K562 (cell line): ENCODE measurements at regions not wholly inside any gene's neighbourhood (a gene's known extent, or its start where the extent isn't known, plus 50 kb on each side); places are given as distances from the start of the nearest gene placed in this dataset.

ENCODE experiments used
- ATAC-seq: fragments of 200-7000 bp; cut with Tn5 transposase; 3 replicates; pipeline ENCODE4 v1.9.1; 2020; ENCODE audit warnings: moderate library complexity
- BruUV-seq: library from RNA; stranded (reverse); fragments of 400-500 nt; replicated peaks from 2 replicates; lab custom pipeline; 2021; lab: Mats Ljungman, UMichigan
- CTCF ChIA-PET: fragments of 300-600 bp; formaldehyde crosslinking; extraction: SDS; loops from one replicate; lab custom pipeline; 2021; ENCODE audit warnings: low intra/inter-chr PET ratio; lab: Yijun Ruan, JAX
- POLR2A ChIA-PET: fragments of 300-600, 350-650 bp; sonication (Branson Sonifier 250); formaldehyde crosslinking; extraction: SDS; loops from one replicate; lab custom pipeline; 2021; ENCODE audit warnings: antibody characterized with exemption, inconsistent platforms; lab: Yijun Ruan, JAX
- DNase-seq, 4 experiments: peaks; one replicate each; pipeline versions ENCODE4 v3.0.0 to v3.0.0-alpha.2; 2011 to 2018; ENCODE audit warnings: low spot score in 3 of 4, mixed read lengths in 3 of 4; ENCODE audit errors: extremely low read depth in 1 of 4
- FAIRE-seq: peaks from 2 replicates; lab custom pipeline; 2011; peaks lifted over from hg19 to GRCh38; lab: Jason Lieb, UNC
- H2AFZ ChIP-seq: 2 replicates; pipeline ENCODE4 v1.6.0; 2011; ENCODE audit warnings: low read depth, low read length, control low read depth, inconsistent platforms
- H3K27ac ChIP-seq: fragments of 200-600 bp; 3 replicates; pipeline ENCODE4 v1.8.0; 2011; ENCODE audit warnings: low read depth, mild to moderate bottlenecking, control low read depth, inconsistent platforms, low read length, moderate library complexity, mixed read lengths; ENCODE audit errors: extremely low read depth
- H3K27me3 ChIP-seq, 2 experiments: fragments of 300-600 bp in 1 of 2; 2 replicates in 1 of 2; 3 replicates in 1 of 2; pipeline versions ENCODE4 v1.6.0 to v1.8.0; 2011; ENCODE audit warnings: inconsistent platforms in 2 of 2, low read length in 2 of 2, mild to moderate bottlenecking in 1 of 2, mixed read lengths in 1 of 2, moderate library complexity in 1 of 2; ENCODE audit not compliant: control insufficient read depth in 2 of 2, insufficient read depth in 2 of 2
- H3K36me3 ChIP-seq: fragments of 300-600 bp; 3 replicates; pipeline ENCODE4 v1.8.0; 2011; ENCODE audit warnings: mild to moderate bottlenecking, low read length, inconsistent platforms; ENCODE audit not compliant: control insufficient read depth, insufficient read depth
- H3K4me1 ChIP-seq, 2 experiments: fragments of 200-600 bp in 1 of 2; replicated peaks in 1 of 2; 2 replicates in 1 of 2; 3 replicates in 1 of 2; pipeline versions ENCODE4 v1.5.1 to v1.8.0; 2011; ENCODE audit warnings: inconsistent platforms in 2 of 2, low read length in 2 of 2, mild to moderate bottlenecking in 1 of 2, mixed read lengths in 1 of 2, moderate library complexity in 1 of 2; ENCODE audit not compliant: control insufficient read depth in 2 of 2, insufficient read depth in 2 of 2
- H3K4me2 ChIP-seq: 2 replicates; pipeline ENCODE4 v1.6.1; 2011; ENCODE audit warnings: low read length, control low read depth, inconsistent platforms, mixed read lengths; ENCODE audit not compliant: insufficient read depth
- H3K4me3 ChIP-seq: fragments of 200-600 bp; sonication (generic), shearing (Covaris generic); 2 replicates; pipeline ENCODE4 v1.5.1; 2016; ENCODE audit warnings: control low read depth, inconsistent platforms
- H3K79me2 ChIP-seq: fragments of 200-600 bp; 3 replicates; pipeline ENCODE4 v1.8.0; 2011; ENCODE audit warnings: low read length, inconsistent platforms; ENCODE audit not compliant: control insufficient read depth, insufficient read depth
- H3K9ac ChIP-seq, 2 experiments: 2 replicates each; pipeline versions ENCODE4 v1.6.0 to v1.6.1; 2011; ENCODE audit warnings: low read depth in 2 of 2, low read length in 2 of 2, control low read depth in 1 of 2, inconsistent platforms in 1 of 2, mild to moderate bottlenecking in 1 of 2, mixed read lengths in 1 of 2; ENCODE audit not compliant: insufficient read depth in 1 of 2
- H3K9me1 ChIP-seq: one replicate; pipeline ENCODE4 v1.6.0; 2011; ENCODE audit warnings: inconsistent platforms, mild to moderate bottlenecking, low read length, moderate library complexity; ENCODE audit not compliant: control insufficient read depth, insufficient read depth
- H3K9me3 ChIP-seq: replicated peaks from 2 replicates; pipeline ENCODE4 v1.5.1; 2011; ENCODE audit warnings: low read depth, low read length, inconsistent platforms; ENCODE audit not compliant: control insufficient read depth, insufficient read depth
- H4K20me1 ChIP-seq: replicated peaks from 2 replicates; pipeline ENCODE4 v1.6.1; 2011; ENCODE audit warnings: low read length, inconsistent platforms, mixed read lengths; ENCODE audit not compliant: control insufficient read depth, insufficient read depth
- BRCA1 ChIP-seq, 2 experiments: fragments of 450-650 bp in 1 of 2; sonication (generic) in 1 of 2; formaldehyde crosslinking in 1 of 2; IDR thresholded peaks; 2 replicates each; pipeline versions ENCODE4 v1.5.0 to v1.6.1; 2017 to 2020; ENCODE audit warnings: mild to moderate bottlenecking in 1 of 2, missing genetic modification reagents in 1 of 2
- CBX8 ChIP-seq: fragments of 200-600 bp; sonication (generic); IDR thresholded peaks from 2 replicates; pipeline ENCODE4 v1.6.1; 2012; ENCODE audit warnings: borderline replicate concordance, mixed run types, low read depth, mild to moderate bottlenecking, moderate library complexity, mixed read lengths, low read length, control low read depth, inconsistent platforms; ENCODE audit not compliant: poor library complexity, severe bottlenecking; ENCODE audit errors: extremely low read depth
- CGGBP1 ChIP-seq: fragments of 250-450 bp; sonication (Bioruptor Pico); IDR thresholded peaks from 2 replicates; pipeline ENCODE4 v1.9.0; 2021; ENCODE audit warnings: mild to moderate bottlenecking
- CTBP1 ChIP-seq: fragments of 450-650 bp; IDR thresholded peaks from 2 replicates; pipeline ENCODE4 v1.6.1; 2016; ENCODE audit warnings: borderline replicate concordance
- DMBX1 ChIP-seq: fragments of 250-450 bp; sonication (Bioruptor Pico); IDR thresholded peaks from 2 replicates; pipeline ENCODE4 v1.8.0; 2022; ENCODE audit warnings: inconsistent platforms, mild to moderate bottlenecking, moderate library complexity, borderline replicate concordance
- ESRRB ChIP-seq: fragments of 250-450 bp; sonication (Bioruptor Pico); IDR thresholded peaks from 2 replicates; pipeline ENCODE4 v1.5.0; 2020; ENCODE audit warnings: mild to moderate bottlenecking, moderate library complexity, borderline replicate concordance
- FOXK2 ChIP-seq, 2 experiments: fragments of 450-650 bp; IDR thresholded peaks in 1 of 2; conservative IDR thresholded peaks in 1 of 2; 2 replicates each; pipeline ENCODE4 v1.6.1; 2016; ENCODE audit warnings: low read depth in 2 of 2, mild to moderate bottlenecking in 1 of 2
- HNRNPLL ChIP-seq: fragments of 200-400 bp; formaldehyde crosslinking; IDR thresholded peaks from 2 replicates; pipeline ENCODE4 v1.6.1; 2017; ENCODE audit warnings: low read length, low read depth, mild to moderate bottlenecking; ENCODE audit not compliant: poor library complexity, severe bottlenecking
- STAG1 ChIP-seq: sonication (generic); formaldehyde crosslinking; IDR thresholded peaks from 2 replicates; pipeline ENCODE4 v1.5.0; 2020; ENCODE audit warnings: missing genetic modification reagents, borderline replicate concordance
- TEAD4 ChIP-seq, 2 experiments: sonication (generic) in 1 of 2; formaldehyde crosslinking in 1 of 2; IDR thresholded peaks; 2 replicates each; pipeline versions ENCODE4 v1.6.1 to v1.8.0; 2012 to 2022; ENCODE audit warnings: borderline replicate concordance in 1 of 2, inconsistent platforms in 1 of 2, low read length in 1 of 2, mild to moderate bottlenecking in 1 of 2, missing genetic modification reagents in 1 of 2
- ZNF507 ChIP-seq: conservative IDR thresholded peaks from 2 replicates; pipeline ENCODE4 v1.6.1; 2017; ENCODE audit warnings: missing genetic modification characterization, missing compliant biosample characterization
- WGBS: fragments of 100-300 bp; shearing (Covaris generic); methylation state at CpG from one replicate; pipeline ENCODE4 v1.1.6; 2016; ENCODE audit warnings: low coverage, mixed read lengths; ENCODE audit not compliant: insufficient coverage; ENCODE audit errors: missing lambda C conversion rate; 5-methylcytosine and 5-hydroxymethylcytosine counted together
- in situ Hi-C: fragments of 300-500 bp; cut with MboI; formaldehyde crosslinking; loops from 4 replicates; pipeline ENCODE4 v1.15.0; 2018; ENCODE audit warnings: inconsistent platforms, mixed read lengths
- intact Hi-C: fragments of 100-400 bp; cut with micrococcal nuclease; formaldehyde crosslinking; loops from 2 replicates; pipeline ENCODE4 v1.14.2; 2022
- TF ChIP-seq, protein P1 (sequence below): IDR thresholded peaks from 3 replicates; pipeline ENCODE4 v1.6.1; 2011; ENCODE audit warnings: borderline replicate concordance, mild to moderate bottlenecking; ENCODE audit not compliant: insufficient read length, insufficient read depth
- TF ChIP-seq, protein P2 (sequence below), 2 experiments: IDR thresholded peaks in 1 of 2; conservative IDR thresholded peaks in 1 of 2; 2 replicates each; pipeline ENCODE4 v1.6.1; 2016; ENCODE audit warnings: low read depth in 2 of 2, mild to moderate bottlenecking in 1 of 2, missing compliant biosample characterization in 1 of 2, missing genetic modification characterization in 1 of 2, moderate library complexity in 1 of 2
- TF ChIP-seq, protein P3 (sequence below): sonication (generic); formaldehyde crosslinking; IDR thresholded peaks from 2 replicates; pipeline ENCODE4 v1.8.1; 2023; ENCODE audit warnings: mild to moderate bottlenecking, missing genetic modification reagents

GRCh38 chr4:151983854-151984253 lies 223.0 kb upstream of the GATB start:
- H3K9me1 ChIP-seq: no peaks in the 10 kb centered on the region
- H3K9me3 ChIP-seq: no peaks in the 10 kb centered on the region
- ATAC-seq: no peak
- H3K79me2 ChIP-seq: no peaks in the 10 kb centered on the region
- no peak overlapping the region for H3K4me2 ChIP-seq
- H3K27me3 ChIP-seq: no peaks in the 10 kb centered on the region
- 0% methylated on average over 3 of the region's 3 CpGs for whole genome bisulfite sequencing
- no peak overlapping the region for H3K27ac ChIP-seq
- no peak overlapping the region for H3K9ac ChIP-seq
- no peak overlapping the region for H3K4me3 ChIP-seq
- H4K20me1 ChIP-seq: no peaks in the 10 kb centered on the region
- in situ Hi-C loops: no loop called here
- no peak for DNase-seq
- FAIRE-seq: no peak
- intact Hi-C loops: no loop called here
- no peaks in the 10 kb centered on the region; a peak in 1 of 5 replicates for H3K4me1 ChIP-seq
- H2AFZ ChIP-seq: no peak overlapping the region
- POLR2A ChIA-PET: interaction anchor here (0.7 kb wide), 1 partner anchor 12 kb away, joined by 3 read pairs; no protein-coding TSS in a partner anchor
- BruUV-seq: no TSS peak
- CTCF ChIA-PET: no interaction called here
- no peaks in the 10 kb centered on the region for H3K36me3 ChIP-seq
- TF ChIP-seq FOXK2 (conservative IDR thresholded peaks at IDR 0.05 in 1 of 2, IDR thresholded peaks at IDR 0.05 in 1 of 2; ENCODE audit: low read depth in 2 of 2) (no peak), CTBP1 (no peak), STAG1 (CRISPR knock-in tag) (no peak), TEAD4 (IDR thresholded peaks at IDR 0.05; ENCODE audit: low read length) (no peak), TEAD4 (CRISPR knock-in tag; IDR thresholded peaks at IDR 0.05; ENCODE audit: borderline replicate concordance) (no peak), ZNF507 (tag) (no peak), CBX8 (no peak), CGGBP1 (CRISPR knock-in tag) (no peak), DMBX1 (CRISPR knock-in tag) (no peak), HNRNPLL (no peak), ESRRB (no peak), BRCA1 (IDR thresholded peaks at IDR 0.05) (no peak), BRCA1 (CRISPR knock-in tag; IDR thresholded peaks at IDR 0.05) (no peak)
- TF ChIP-seq, protein P1, sequence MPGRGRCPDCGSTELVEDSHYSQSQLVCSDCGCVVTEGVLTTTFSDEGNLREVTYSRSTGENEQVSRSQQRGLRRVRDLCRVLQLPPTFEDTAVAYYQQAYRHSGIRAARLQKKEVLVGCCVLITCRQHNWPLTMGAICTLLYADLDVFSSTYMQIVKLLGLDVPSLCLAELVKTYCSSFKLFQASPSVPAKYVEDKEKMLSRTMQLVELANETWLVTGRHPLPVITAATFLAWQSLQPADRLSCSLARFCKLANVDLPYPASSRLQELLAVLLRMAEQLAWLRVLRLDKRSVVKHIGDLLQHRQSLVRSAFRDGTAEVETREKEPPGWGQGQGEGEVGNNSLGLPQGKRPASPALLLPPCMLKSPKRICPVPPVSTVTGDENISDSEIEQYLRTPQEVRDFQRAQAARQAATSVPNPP: no peak
- TF ChIP-seq, protein P2, sequence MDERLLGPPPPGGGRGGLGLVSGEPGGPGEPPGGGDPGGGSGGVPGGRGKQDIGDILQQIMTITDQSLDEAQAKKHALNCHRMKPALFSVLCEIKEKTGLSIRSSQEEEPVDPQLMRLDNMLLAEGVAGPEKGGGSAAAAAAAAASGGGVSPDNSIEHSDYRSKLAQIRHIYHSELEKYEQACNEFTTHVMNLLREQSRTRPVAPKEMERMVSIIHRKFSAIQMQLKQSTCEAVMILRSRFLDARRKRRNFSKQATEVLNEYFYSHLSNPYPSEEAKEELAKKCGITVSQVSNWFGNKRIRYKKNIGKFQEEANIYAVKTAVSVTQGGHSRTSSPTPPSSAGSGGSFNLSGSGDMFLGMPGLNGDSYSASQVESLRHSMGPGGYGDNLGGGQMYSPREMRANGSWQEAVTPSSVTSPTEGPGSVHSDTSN (CRISPR knock-in tag; IDR thresholded peaks at IDR 0.05; ENCODE audit: low read depth): no peak
- TF ChIP-seq, protein P2 (tag; conservative IDR thresholded peaks at IDR 0.05; ENCODE audit: low read depth): no peak
- TF ChIP-seq, protein P3, sequence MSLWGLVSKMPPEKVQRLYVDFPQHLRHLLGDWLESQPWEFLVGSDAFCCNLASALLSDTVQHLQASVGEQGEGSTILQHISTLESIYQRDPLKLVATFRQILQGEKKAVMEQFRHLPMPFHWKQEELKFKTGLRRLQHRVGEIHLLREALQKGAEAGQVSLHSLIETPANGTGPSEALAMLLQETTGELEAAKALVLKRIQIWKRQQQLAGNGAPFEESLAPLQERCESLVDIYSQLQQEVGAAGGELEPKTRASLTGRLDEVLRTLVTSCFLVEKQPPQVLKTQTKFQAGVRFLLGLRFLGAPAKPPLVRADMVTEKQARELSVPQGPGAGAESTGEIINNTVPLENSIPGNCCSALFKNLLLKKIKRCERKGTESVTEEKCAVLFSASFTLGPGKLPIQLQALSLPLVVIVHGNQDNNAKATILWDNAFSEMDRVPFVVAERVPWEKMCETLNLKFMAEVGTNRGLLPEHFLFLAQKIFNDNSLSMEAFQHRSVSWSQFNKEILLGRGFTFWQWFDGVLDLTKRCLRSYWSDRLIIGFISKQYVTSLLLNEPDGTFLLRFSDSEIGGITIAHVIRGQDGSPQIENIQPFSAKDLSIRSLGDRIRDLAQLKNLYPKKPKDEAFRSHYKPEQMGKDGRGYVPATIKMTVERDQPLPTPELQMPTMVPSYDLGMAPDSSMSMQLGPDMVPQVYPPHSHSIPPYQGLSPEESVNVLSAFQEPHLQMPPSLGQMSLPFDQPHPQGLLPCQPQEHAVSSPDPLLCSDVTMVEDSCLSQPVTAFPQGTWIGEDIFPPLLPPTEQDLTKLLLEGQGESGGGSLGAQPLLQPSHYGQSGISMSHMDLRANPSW (CRISPR knock-in tag): no peak
